ENCODE measurements at regions not wholly inside any gene's neighbourhood (a gene's known extent, or its start where the extent isn't known, plus 50 kb on each side); places are given as distances from the start of the nearest gene placed in this dataset.

DNA sequence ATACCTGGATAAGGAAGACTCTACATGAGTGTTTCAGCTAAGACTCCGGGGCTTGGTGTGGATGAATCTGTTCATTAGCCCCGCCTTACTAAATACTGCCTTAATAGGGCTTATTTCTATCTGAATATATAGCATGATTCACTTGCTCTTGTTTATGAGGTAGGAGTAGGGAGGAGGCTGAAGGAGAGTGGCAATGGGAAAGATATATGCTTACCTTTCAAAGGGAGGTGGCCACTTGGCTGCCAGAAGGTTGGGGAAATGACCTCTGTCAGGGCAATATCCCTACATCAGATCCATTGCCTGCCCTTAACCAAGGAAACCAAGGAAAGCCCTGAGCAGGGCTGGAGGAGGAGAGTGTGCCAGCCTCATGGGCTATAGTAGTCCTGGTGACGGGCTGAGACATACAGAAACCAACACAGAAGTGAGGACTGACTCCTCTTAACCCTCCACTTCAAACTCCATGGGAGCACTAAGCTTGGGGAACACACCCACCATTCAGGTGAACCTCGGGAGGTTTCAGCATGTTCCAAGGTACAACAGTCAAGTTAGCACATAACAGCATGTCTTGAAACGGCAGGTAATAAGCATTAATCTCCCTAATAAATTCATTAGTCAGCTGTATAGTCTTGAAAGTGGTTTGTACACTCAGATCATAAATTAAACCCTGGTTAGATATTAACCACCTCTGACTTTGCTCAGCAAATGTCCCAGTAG is 80.1 kb downstream of the EOMES start:
- TF ChIP-seq, protein P1, sequence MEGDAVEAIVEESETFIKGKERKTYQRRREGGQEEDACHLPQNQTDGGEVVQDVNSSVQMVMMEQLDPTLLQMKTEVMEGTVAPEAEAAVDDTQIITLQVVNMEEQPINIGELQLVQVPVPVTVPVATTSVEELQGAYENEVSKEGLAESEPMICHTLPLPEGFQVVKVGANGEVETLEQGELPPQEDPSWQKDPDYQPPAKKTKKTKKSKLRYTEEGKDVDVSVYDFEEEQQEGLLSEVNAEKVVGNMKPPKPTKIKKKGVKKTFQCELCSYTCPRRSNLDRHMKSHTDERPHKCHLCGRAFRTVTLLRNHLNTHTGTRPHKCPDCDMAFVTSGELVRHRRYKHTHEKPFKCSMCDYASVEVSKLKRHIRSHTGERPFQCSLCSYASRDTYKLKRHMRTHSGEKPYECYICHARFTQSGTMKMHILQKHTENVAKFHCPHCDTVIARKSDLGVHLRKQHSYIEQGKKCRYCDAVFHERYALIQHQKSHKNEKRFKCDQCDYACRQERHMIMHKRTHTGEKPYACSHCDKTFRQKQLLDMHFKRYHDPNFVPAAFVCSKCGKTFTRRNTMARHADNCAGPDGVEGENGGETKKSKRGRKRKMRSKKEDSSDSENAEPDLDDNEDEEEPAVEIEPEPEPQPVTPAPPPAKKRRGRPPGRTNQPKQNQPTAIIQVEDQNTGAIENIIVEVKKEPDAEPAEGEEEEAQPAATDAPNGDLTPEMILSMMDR (IDR thresholded peaks at IDR 0.05) = no peak
- no peak for TF ChIP-seq TCF12 (IDR thresholded peaks at IDR 0.05)
- TF ChIP-seq EZH2phosphoT487 (IDR thresholded peaks at IDR 0.05; ENCODE audit: borderline replicate concordance, low read depth) = no peak
- no peak for TF ChIP-seq TEAD4 (IDR thresholded peaks at IDR 0.05; ENCODE audit: borderline replicate concordance, insufficient read depth)
- no peak for TF ChIP-seq GABPA (IDR thresholded peaks at IDR 0.05; ENCODE audit: low read depth)
- no peak for TF ChIP-seq FOXM1 (IDR thresholded peaks at IDR 0.05; ENCODE audit: low read depth)
- TF ChIP-seq GATA2 (CRISPR knock-in tag; IDR thresholded peaks at IDR 0.05) = no peak
- TF ChIP-seq TAF1 (IDR thresholded peaks at IDR 0.05; ENCODE audit: borderline replicate concordance, low read depth, low read length) = no peak
- no peak for TF ChIP-seq EP300 (IDR thresholded peaks at IDR 0.05; ENCODE audit: borderline replicate concordance in 1 of 2, low read depth in 1 of 2, low read length in 1 of 2)
- no peak for TF ChIP-seq POLR2AphosphoS5 (IDR thresholded peaks at IDR 0.05; ENCODE audit: low read depth, low read length)
- TF ChIP-seq, protein P2, sequence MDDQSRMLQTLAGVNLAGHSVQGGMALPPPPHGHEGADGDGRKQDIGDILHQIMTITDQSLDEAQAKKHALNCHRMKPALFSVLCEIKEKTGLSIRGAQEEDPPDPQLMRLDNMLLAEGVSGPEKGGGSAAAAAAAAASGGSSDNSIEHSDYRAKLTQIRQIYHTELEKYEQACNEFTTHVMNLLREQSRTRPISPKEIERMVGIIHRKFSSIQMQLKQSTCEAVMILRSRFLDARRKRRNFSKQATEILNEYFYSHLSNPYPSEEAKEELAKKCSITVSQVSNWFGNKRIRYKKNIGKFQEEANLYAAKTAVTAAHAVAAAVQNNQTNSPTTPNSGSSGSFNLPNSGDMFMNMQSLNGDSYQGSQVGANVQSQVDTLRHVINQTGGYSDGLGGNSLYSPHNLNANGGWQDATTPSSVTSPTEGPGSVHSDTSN (IDR thresholded peaks at IDR 0.05) = no peak
